ENCODE measurements at regions not wholly inside any gene's neighbourhood (a gene's known extent, or its start where the extent isn't known, plus 50 kb on each side); places are given as distances from the start of the nearest gene placed in this dataset.
"Not testable (repeated sequence)": the region's sequence is repeated elsewhere in the genome, so short reads cannot be mapped to it uniquely, and the experiment has no call there.

- Histone ChIP-seq H3K4me3 (no peak overlapping the region), H3K9me3 (no peaks in the 10 kb centered on the region), H3K4me1 (no peaks in the 10 kb centered on the region), H3K27ac (no peak overlapping the region), H3K36me3 (no peaks in the 10 kb centered on the region), H3K27me3 (no peaks in the 10 kb centered on the region)
- DNase-seq = no peak
- TF ChIP-seq, protein P1, sequence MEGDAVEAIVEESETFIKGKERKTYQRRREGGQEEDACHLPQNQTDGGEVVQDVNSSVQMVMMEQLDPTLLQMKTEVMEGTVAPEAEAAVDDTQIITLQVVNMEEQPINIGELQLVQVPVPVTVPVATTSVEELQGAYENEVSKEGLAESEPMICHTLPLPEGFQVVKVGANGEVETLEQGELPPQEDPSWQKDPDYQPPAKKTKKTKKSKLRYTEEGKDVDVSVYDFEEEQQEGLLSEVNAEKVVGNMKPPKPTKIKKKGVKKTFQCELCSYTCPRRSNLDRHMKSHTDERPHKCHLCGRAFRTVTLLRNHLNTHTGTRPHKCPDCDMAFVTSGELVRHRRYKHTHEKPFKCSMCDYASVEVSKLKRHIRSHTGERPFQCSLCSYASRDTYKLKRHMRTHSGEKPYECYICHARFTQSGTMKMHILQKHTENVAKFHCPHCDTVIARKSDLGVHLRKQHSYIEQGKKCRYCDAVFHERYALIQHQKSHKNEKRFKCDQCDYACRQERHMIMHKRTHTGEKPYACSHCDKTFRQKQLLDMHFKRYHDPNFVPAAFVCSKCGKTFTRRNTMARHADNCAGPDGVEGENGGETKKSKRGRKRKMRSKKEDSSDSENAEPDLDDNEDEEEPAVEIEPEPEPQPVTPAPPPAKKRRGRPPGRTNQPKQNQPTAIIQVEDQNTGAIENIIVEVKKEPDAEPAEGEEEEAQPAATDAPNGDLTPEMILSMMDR (IDR thresholded peaks at IDR 0.05) = no peak
- no peak for TF ChIP-seq POLR2A (IDR thresholded peaks at IDR 0.05)
Observed at GRCh38 chr5:163165277-163165676, 272.1 kb upstream of the CCNG1 start.

- not testable (repeated sequence) for H3K4me3 ChIP-seq, H3K9me3 ChIP-seq, H3K36me3 ChIP-seq, H3K27ac ChIP-seq, DNase-seq, H3K27me3 ChIP-seq, H3K4me1 ChIP-seq
Observed at GRCh38 chr5:163170161-163170560, 267.2 kb upstream of the CCNG1 start.

DNA sequence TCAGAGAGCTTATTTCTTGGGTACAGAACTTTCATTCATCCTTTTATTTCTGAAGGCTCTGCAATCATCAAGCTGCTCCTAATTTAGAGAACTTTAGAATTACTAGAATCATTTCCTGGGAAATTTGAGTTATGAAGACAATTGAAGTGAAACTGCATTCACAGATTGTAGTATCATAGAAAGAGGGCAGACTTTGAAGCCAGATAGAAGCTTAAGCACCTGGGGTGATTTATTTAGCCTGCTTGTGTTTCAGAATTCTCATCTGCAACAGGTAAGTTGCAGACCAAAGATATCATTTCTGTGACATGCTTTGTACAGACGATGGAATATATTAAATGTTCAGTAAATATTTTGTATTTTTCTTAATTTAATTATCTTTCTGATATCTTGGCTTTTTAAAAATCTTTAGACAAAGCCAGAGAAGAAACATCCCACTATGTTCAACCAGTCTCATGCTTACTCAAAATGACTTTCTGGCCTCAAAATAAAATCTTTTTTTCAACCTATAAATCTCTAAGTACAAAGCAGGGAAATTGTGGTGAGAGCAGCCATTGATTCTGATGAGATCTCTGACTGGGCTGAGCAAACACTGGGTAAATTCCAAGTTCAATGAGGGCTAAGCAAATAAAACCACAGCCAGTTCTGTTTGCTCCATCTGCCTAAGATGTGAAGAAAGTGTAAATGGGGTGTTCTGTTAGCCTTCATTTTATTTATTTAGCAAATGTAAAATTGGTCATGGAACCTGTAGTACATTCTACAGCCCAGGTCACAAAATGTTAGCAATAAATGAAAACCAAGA, 264.7 kb upstream of the CCNG1 start:
- Histone ChIP-seq H3K36me3 (no peaks in the 10 kb centered on the region), H3K4me3 (no peak overlapping the region), H3K4me1 (no peaks in the 10 kb centered on the region), H3K27me3 (no peaks in the 10 kb centered on the region), H3K9me3 (no peaks in the 10 kb centered on the region), H3K27ac (no peak overlapping the region)
- no peak for DNase-seq
- TF ChIP-seq, protein P1 (IDR thresholded peaks at IDR 0.05) = no peak
- no peak for TF ChIP-seq POLR2A (IDR thresholded peaks at IDR 0.05)

GRCh38 chr5:163177971-163178370, 259.4 kb upstream of the CCNG1 start:
- no peak for DNase-seq

DNA sequence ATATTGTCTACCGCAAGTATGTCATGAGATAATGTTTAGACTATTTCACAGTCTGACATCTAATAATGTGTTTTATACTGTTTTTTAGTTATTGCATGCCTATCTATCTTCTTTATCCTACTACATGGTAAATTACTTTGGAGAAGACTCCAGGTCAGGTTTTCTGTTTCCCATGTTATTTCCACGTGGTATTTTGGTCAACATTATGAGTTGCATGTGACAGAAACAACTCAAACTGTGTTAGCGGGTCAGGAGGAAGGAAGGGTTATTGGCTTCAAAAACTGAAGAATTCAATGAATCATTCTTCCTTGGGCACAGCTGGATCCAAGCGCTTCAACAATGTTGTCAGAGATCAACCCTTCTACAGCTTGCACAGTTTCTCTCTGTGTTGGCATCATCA, 252.1 kb upstream of the CCNG1 start:
- Histone ChIP-seq H3K36me3 (no peaks in the 10 kb centered on the region), H3K27me3 (no peaks in the 10 kb centered on the region), H3K27ac (no peak overlapping the region), H3K4me3 (no peak overlapping the region), H3K9me3 (no peaks in the 10 kb centered on the region), H3K4me1 (no peaks in the 10 kb centered on the region)
- no peak for DNase-seq
- TF ChIP-seq POLR2A (IDR thresholded peaks at IDR 0.05) = no peak
- TF ChIP-seq, protein P1 (IDR thresholded peaks at IDR 0.05) = no peak

More at GRCh38 chr5:163177971-163178370, 259.4 kb upstream of the CCNG1 start:
- no peak overlapping the region for H3K4me3 ChIP-seq
- H3K27ac ChIP-seq = no peak overlapping the region
- no peaks in the 10 kb centered on the region for H3K36me3 ChIP-seq
- no peaks in the 10 kb centered on the region for H3K27me3 ChIP-seq
- no peaks in the 10 kb centered on the region for H3K9me3 ChIP-seq
- H3K4me1 ChIP-seq = no peaks in the 10 kb centered on the region
- TF ChIP-seq POLR2A (IDR thresholded peaks at IDR 0.05) = no peak
- TF ChIP-seq, protein P1 (IDR thresholded peaks at IDR 0.05) = no peak

DNA sequence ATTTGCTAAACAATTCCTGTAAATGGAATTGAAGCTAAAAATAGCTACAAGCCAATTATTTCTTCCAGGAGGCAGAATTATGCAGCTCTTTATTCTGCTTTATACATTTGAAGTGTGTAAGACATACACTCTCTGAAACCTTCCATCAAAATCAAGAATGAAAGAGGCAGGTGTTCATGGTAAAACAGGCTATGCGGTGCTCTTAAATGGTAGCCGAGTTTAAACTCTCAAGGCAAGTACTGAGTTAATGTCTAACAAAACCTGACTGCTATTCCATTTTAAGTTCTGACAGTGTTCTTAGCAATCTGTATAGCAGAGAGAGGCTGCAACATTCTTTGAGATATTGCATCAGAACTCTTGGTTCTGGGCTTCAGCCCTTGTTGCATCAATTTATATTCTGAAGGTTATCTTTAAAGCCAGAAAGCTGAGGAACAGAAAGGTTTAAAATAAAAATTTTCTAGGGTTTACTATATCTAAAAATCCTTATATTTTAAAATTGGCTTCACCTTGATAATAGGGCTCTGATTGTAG, 248.3 kb upstream of the CCNG1 start:
- no peak for DNase-seq
- Histone ChIP-seq H3K4me1 (no peaks in the 10 kb centered on the region), H3K36me3 (no peaks in the 10 kb centered on the region), H3K9me3 (no peaks in the 10 kb centered on the region), H3K27ac (no peak overlapping the region), H3K4me3 (no peak overlapping the region), H3K27me3 (no peaks in the 10 kb centered on the region)
- TF ChIP-seq, protein P1 (IDR thresholded peaks at IDR 0.05) = no peak
- TF ChIP-seq POLR2A (IDR thresholded peaks at IDR 0.05) = no peak
